ENCODE measurements at regions not wholly inside any gene's neighbourhood (a gene's known extent, or its start where the extent isn't known, plus 50 kb on each side); places are given as distances from the start of the nearest gene placed in this dataset.

DNA sequence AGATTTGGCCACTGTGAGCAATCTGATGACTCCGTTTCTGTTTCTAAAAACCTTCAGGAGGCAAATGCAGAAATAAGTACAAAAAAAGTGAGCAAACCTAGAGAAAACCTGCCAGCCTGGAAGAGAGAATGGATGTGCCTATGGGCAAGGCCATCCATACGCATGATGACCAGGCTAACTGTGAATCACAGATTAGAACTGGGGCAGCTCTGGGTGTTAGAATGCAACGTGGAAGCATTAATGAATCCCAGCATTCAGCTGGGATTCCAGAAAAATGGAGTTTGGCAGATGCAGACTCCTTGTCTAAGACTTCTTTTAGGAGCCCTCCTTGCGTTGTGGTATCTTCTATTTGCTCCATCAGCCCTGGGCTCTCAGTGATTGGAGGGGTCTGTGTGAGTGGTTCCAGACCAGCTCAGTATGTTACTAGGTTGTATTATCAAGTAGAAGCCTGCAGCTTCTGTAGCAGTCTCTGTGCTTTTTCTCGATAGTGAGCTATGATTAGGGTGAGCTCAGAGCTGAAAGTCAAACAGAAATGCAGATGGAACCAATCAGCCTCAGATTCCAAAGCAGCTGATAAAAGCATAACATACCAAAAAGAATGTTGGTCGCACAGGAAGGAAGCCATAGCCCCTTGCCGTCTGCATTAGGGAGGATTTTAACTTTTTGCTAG, 154.0 kb downstream of the PSMG1 start:
- Histone ChIP-seq H3K27me3 (no peaks in the 10 kb centered on the region), H3K9me3 (no peaks in the 10 kb centered on the region), H3K27ac (no peak overlapping the region), H3K4me1 (ENCODE audit: control insufficient read depth in 1 of 2, insufficient read depth in 1 of 2, low read depth in 1 of 2, low read length in 1 of 2) (no peaks in the 10 kb centered on the region), H3K36me3 (no peaks in the 10 kb centered on the region), H3K4me3 (ENCODE audit: low read depth in 1 of 2, low read length in 1 of 2) (no peak overlapping the region)
- TF ChIP-seq, protein P1, sequence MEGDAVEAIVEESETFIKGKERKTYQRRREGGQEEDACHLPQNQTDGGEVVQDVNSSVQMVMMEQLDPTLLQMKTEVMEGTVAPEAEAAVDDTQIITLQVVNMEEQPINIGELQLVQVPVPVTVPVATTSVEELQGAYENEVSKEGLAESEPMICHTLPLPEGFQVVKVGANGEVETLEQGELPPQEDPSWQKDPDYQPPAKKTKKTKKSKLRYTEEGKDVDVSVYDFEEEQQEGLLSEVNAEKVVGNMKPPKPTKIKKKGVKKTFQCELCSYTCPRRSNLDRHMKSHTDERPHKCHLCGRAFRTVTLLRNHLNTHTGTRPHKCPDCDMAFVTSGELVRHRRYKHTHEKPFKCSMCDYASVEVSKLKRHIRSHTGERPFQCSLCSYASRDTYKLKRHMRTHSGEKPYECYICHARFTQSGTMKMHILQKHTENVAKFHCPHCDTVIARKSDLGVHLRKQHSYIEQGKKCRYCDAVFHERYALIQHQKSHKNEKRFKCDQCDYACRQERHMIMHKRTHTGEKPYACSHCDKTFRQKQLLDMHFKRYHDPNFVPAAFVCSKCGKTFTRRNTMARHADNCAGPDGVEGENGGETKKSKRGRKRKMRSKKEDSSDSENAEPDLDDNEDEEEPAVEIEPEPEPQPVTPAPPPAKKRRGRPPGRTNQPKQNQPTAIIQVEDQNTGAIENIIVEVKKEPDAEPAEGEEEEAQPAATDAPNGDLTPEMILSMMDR (IDR thresholded peaks at IDR 0.05): no peak

DNA sequence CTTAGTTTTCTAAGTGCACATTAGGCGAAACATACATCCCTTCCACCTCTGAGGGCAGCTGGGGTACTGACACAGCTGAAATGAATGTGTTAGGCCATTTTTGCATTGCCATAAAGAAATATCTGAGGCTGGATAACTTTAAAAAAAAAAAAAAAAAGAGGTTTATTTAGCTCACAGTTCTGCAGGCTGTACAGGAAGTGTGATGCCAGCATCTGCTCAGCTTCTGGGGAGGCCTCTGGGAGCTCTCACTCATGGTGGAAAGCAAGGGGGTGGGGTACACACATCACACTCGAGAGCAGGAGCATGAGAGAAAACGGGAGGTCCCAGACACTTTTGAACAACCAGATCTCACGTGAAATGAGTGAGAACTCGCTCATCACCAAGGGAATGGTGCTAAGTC, 158.1 kb downstream of the PSMG1 start:
- TF ChIP-seq, protein P1 (IDR thresholded peaks at IDR 0.05): no peak
- Histone ChIP-seq H3K4me1 (ENCODE audit: control insufficient read depth in 1 of 2, insufficient read depth in 1 of 2, low read depth in 1 of 2, low read length in 1 of 2) (peaks cover 6 to 9% of the 10 kb centered on the region in 2 experiments), H3K36me3 (no peaks in the 10 kb centered on the region)

GRCh38 chr21:39024538-39024937, 158.7 kb downstream of the PSMG1 start:
- H3K4me3 ChIP-seq (ENCODE audit: low read depth in 1 of 2, low read length in 1 of 2): no peak overlapping the region
- no peaks in the 10 kb centered on the region for H3K27me3 ChIP-seq
- peaks cover 6 to 9% of the 10 kb centered on the region in 2 experiments for H3K4me1 ChIP-seq (ENCODE audit: control insufficient read depth in 1 of 2, insufficient read depth in 1 of 2, low read depth in 1 of 2, low read length in 1 of 2)
- TF ChIP-seq, protein P1 (IDR thresholded peaks at IDR 0.05): no peak
- no peaks in the 10 kb centered on the region for H3K9me3 ChIP-seq
- H3K36me3 ChIP-seq: no peaks in the 10 kb centered on the region
- no peak overlapping the region for H3K27ac ChIP-seq

More for the DNA sequence above, 158.1 kb downstream of the PSMG1 start:
- H3K4me3 ChIP-seq (ENCODE audit: low read depth in 1 of 2, low read length in 1 of 2): no peak overlapping the region
- H3K27me3 ChIP-seq: no peaks in the 10 kb centered on the region
- no peak overlapping the region for H3K27ac ChIP-seq
- no peaks in the 10 kb centered on the region for H3K9me3 ChIP-seq

DNA sequence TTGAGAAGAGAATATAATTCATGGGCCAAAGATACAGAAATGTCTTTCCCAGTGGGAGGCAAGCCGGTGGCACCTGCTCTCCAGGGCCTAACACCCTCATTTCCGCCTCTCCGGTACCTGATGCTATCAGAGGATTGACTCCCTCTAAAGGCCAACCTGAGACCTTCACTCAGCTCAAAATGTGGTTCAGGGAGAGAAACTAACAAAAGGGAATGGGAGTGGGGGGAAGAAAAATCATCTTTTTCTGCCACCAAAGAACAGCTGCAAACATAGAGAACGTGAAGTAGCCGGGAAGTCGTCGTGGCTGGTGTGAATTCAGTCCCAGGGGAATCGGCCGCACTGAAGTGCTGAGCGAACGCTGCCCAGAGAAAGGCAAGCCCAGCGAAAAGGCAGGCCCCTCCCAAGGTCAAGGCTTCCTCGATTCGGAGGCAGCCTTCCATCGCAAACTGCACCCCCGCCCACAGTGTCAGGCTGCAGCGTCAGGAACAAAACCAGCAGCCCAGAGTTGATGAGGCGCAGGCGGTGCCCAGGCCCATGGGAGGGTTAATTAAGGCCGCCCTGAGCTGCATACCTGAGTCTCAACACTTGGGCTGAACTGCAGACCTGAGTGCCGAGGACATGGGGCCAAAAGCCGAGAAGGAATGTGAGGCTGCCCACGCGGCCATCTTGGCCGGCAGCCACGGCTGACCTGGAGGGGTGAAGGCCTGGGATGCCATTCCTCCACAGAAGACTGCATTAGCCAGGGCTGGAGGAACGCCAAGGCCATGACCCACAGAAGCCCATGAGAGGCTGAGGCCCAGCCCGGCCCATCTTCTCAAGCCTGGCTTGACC, 160.2 kb downstream of the PSMG1 start:
- TF ChIP-seq, protein P1 (IDR thresholded peaks at IDR 0.05): no peak
- Histone ChIP-seq H3K27me3 (no peaks in the 10 kb centered on the region), H3K4me1 (ENCODE audit: control insufficient read depth in 1 of 2, insufficient read depth in 1 of 2, low read depth in 1 of 2, low read length in 1 of 2) (peaks cover 6 to 9% of the 10 kb centered on the region in 2 experiments), H3K36me3 (no peaks in the 10 kb centered on the region), H3K4me3 (ENCODE audit: low read depth in 1 of 2, low read length in 1 of 2) (no peak overlapping the region), H3K27ac (no peak overlapping the region), H3K9me3 (no peaks in the 10 kb centered on the region)

DNA sequence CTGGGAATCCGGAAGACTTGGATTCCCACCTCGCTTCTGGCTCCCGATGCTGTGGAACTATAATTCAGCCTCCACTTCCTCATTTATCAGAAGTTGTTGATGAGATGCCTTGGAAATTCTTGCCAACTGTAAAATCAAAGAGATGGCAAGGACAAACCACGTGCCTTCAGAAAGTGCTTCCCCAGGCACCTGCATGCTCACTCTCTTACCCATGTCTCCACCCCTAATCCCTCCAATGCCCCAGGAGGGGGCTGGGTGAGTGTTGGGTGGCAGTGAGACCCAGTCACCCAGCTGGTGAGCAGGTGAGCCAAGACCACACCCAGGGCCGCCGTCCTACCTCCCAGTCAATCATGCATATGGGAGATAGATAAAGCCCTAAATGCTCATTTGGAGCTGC, 160.8 kb downstream of the PSMG1 start:
- H3K27me3 ChIP-seq: no peaks in the 10 kb centered on the region
- H3K4me1 ChIP-seq (ENCODE audit: control insufficient read depth in 1 of 2, insufficient read depth in 1 of 2, low read depth in 1 of 2, low read length in 1 of 2): peaks cover 8 to 13% of the 10 kb centered on the region in 2 experiments
- H3K36me3 ChIP-seq: no peaks in the 10 kb centered on the region
- no peaks in the 10 kb centered on the region for H3K9me3 ChIP-seq
- TF ChIP-seq, protein P1 (IDR thresholded peaks at IDR 0.05): no peak
- no peak overlapping the region for H3K4me3 ChIP-seq (ENCODE audit: low read depth in 1 of 2, low read length in 1 of 2)
- H3K27ac ChIP-seq: no peak overlapping the region
